GM12892 (cell line): ENCODE measurements at regions not wholly inside any gene's neighbourhood (a gene's known extent, or its start where the extent isn't known, plus 50 kb on each side); places are given as distances from the start of the nearest gene placed in this dataset.

Experiments
- POLR2A ChIP-seq: IDR thresholded peaks from 2 replicates; pipeline ENCODE4 v1.6.1; 2011; ENCODE audit warnings: low read depth, low read length, control low read depth
- POLR2AphosphoS5 ChIP-seq: IDR thresholded peaks from 2 replicates; pipeline ENCODE4 v1.6.1; 2011; ENCODE audit warnings: low read depth, low read length, control low read depth

GRCh38 chr7:115516341-115516740 is 514.2 kb downstream of the TFEC start:
- TF ChIP-seq POLR2A, result no peak
- TF ChIP-seq POLR2AphosphoS5, result no peak
